CD4-positive, alpha-beta T cell (primary cell): ENCODE measurements at regions not wholly inside any gene's neighbourhood (a gene's known extent, or its start where the extent isn't known, plus 50 kb on each side); places are given as distances from the start of the nearest gene placed in this dataset.

Experiments used
- ATAC-seq: fragments of 200-7000 bp; cut with Tn5 transposase; one replicate; pipeline ENCODE4 v1.10.0; 2022; ENCODE audit warnings: mild to moderate bottlenecking; ENCODE audit not compliant: poor library complexity
- CTCF ChIA-PET: fragments of 350-600 bp; sonication (Branson Sonifier 250); formaldehyde crosslinking; loops from one replicate; lab custom pipeline; 2021; ENCODE audit warnings: antibody characterized with exemption, inconsistent platforms; lab: Charles Lee
- POLR2A ChIA-PET: fragments of 350-600 bp; sonication (Branson Sonifier 250); formaldehyde crosslinking; loops from one replicate; lab custom pipeline; 2021; ENCODE audit warnings: antibody characterized with exemption, inconsistent platforms; lab: Charles Lee
- DNase-seq, 14 experiments: peaks; one replicate each; pipeline ENCODE4 v3.0.0-alpha.2; 2013 to 2020; ENCODE audit warnings: mixed read lengths in 2 of 14
- H3K27ac ChIP-seq, 2 donors: one replicate each; pipeline versions ENCODE4 v1.5.1 to v1.7.0; 2013; ENCODE audit warnings: low read length in 2 of 2, low read depth in 1 of 2, mild to moderate bottlenecking in 1 of 2
- H3K27me3 ChIP-seq, 2 experiments: 1 replicate in 1 of 2; 2 replicates in 1 of 2; pipeline versions ENCODE4 v1.6.1 to v1.7.0; 2013; ENCODE audit warnings: low read length in 2 of 2, control low read depth in 1 of 2, mild to moderate bottlenecking in 1 of 2, moderate library complexity in 1 of 2; ENCODE audit not compliant: insufficient read depth in 2 of 2, control insufficient read depth in 1 of 2
- H3K36me3 ChIP-seq: one replicate; pipeline ENCODE4 v1.6.1; 2013; ENCODE audit warnings: low read length, control low read depth; ENCODE audit not compliant: insufficient read depth
- H3K4me1 ChIP-seq: one replicate; pipeline ENCODE4 v1.6.1; 2013; ENCODE audit warnings: low read length, control low read depth; ENCODE audit not compliant: insufficient read depth
- H3K4me3 ChIP-seq: one replicate; pipeline ENCODE4 v1.5.1; 2013; ENCODE audit warnings: mild to moderate bottlenecking, low read length, moderate library complexity
- H3K9me3 ChIP-seq, 2 experiments: 1 replicate in 1 of 2; 2 replicates in 1 of 2; pipeline versions ENCODE4 v1.6.1 to v1.7.0; 2013; ENCODE audit warnings: low read length in 2 of 2, mild to moderate bottlenecking in 2 of 2, control low read depth in 1 of 2, moderate library complexity in 1 of 2; ENCODE audit not compliant: control insufficient read depth in 1 of 2, insufficient read depth in 1 of 2
- H3K27ac Mint-ChIP-seq: one replicate; pipeline ENCODE4 v1.8.0; 2020; ENCODE audit warnings: mixed read lengths
- H3K27me3 Mint-ChIP-seq: one replicate; pipeline ENCODE4 v1.8.0; 2021; ENCODE audit warnings: mixed read lengths
- H3K36me3 Mint-ChIP-seq: one replicate; pipeline ENCODE4 v1.8.0; 2021; ENCODE audit warnings: low read depth, mixed read lengths
- H3K4me1 Mint-ChIP-seq: one replicate; pipeline ENCODE4 v1.8.0; 2021; ENCODE audit warnings: low read depth, mixed read lengths
- H3K4me3 Mint-ChIP-seq: one replicate; pipeline ENCODE4 v1.8.0; 2020; ENCODE audit warnings: mild to moderate bottlenecking, mixed read lengths
- H3K9me3 Mint-ChIP-seq: one replicate; pipeline ENCODE4 v1.8.0; 2020; ENCODE audit warnings: mixed read lengths
- intact Hi-C, 2 experiments: fragments of 100-400 bp; cut with DNase I in 1 of 2; cut with micrococcal nuclease in 1 of 2; formaldehyde crosslinking; loops; one replicate each; pipeline versions ENCODE4 v1.15.1 to v1.9.0; 2023 to 2025; cut with DNase I, micrococcal nuclease
- TF ChIP-seq, protein P1 (sequence below): fragments of 200-600 bp; IDR thresholded peaks from one replicate; pipeline ENCODE4 v1.8.0; 2022; ENCODE audit warnings: antibody characterized with exemption, mild to moderate bottlenecking

GRCh38 chr5:138665261-138665660 lies 88.0 kb upstream of the CTNNA1 start:
- DNase-seq (no peak), ATAC-seq (no peak)
- Mint-ChIP-seq H3K4me1 (peaks cover 30% of the 10 kb centered on the region), H3K4me3 (no peak overlapping the region), H3K27me3 (peaks cover 97% of the 10 kb centered on the region), H3K36me3 (no peaks in the 10 kb centered on the region), H3K27ac (no peak overlapping the region), H3K9me3 (no peaks in the 10 kb centered on the region)
- H3K4me1 ChIP-seq: peaks cover 38% of the 10 kb centered on the region
- ChIA-PET POLR2A (interaction anchor here (1.3 kb wide), 1 partner anchor 11 kb away, joined by 5 read pairs; no protein-coding TSS in a partner anchor), CTCF (no interaction called here)
- intact Hi-C loops: no loop called here
- H3K9me3 ChIP-seq: peaks cover 0 to 29% of the 10 kb centered on the region in 2 experiments
- H3K27me3 ChIP-seq: peaks cover 76 to 89% of the 10 kb centered on the region in 2 experiments
- no peaks in the 10 kb centered on the region for H3K36me3 ChIP-seq
- TF ChIP-seq, protein P1, sequence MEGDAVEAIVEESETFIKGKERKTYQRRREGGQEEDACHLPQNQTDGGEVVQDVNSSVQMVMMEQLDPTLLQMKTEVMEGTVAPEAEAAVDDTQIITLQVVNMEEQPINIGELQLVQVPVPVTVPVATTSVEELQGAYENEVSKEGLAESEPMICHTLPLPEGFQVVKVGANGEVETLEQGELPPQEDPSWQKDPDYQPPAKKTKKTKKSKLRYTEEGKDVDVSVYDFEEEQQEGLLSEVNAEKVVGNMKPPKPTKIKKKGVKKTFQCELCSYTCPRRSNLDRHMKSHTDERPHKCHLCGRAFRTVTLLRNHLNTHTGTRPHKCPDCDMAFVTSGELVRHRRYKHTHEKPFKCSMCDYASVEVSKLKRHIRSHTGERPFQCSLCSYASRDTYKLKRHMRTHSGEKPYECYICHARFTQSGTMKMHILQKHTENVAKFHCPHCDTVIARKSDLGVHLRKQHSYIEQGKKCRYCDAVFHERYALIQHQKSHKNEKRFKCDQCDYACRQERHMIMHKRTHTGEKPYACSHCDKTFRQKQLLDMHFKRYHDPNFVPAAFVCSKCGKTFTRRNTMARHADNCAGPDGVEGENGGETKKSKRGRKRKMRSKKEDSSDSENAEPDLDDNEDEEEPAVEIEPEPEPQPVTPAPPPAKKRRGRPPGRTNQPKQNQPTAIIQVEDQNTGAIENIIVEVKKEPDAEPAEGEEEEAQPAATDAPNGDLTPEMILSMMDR: no peak
- H3K4me3 ChIP-seq: no peak overlapping the region
- H3K27ac ChIP-seq: no peak overlapping the region

- Histone ChIP-seq H3K9me3 (peaks cover 0 to 29% of the 10 kb centered on the region in 2 experiments), H3K4me1 (peaks cover 32% of the 10 kb centered on the region), H3K36me3 (no peaks in the 10 kb centered on the region), H3K27ac (no peak overlapping the region), H3K4me3 (no peak overlapping the region), H3K27me3 (peaks cover 76 to 89% of the 10 kb centered on the region in 2 experiments)
- Mint-ChIP-seq H3K27ac (no peak overlapping the region), H3K9me3 (no peaks in the 10 kb centered on the region), H3K27me3 (peaks cover 97% of the 10 kb centered on the region), H3K4me3 (no peak overlapping the region), H3K4me1 (peaks cover 29% of the 10 kb centered on the region), H3K36me3 (no peaks in the 10 kb centered on the region)
- DNase-seq (no peak), ATAC-seq (no peak)
- TF ChIP-seq, protein P1: no peak
- intact Hi-C loops: no loop called here
- ChIA-PET CTCF (interaction anchor here (0.5 kb wide), 1 partner anchor 13 kb away, joined by 3 read pairs; no protein-coding TSS in a partner anchor), POLR2A (interaction anchor here (1.3 kb wide), 1 partner anchor 10 kb away, joined by 5 read pairs; no protein-coding TSS in a partner anchor)
Measured at GRCh38 chr5:138664276-138664943, 88.8 kb upstream of the CTNNA1 start.

- TF ChIP-seq, protein P1: no peak
- Histone ChIP-seq H3K27me3 (peaks cover 83 to 94% of the 10 kb centered on the region in 2 experiments), H3K27ac (no peak overlapping the region), H3K4me1 (peaks cover 24% of the 10 kb centered on the region), H3K36me3 (no peaks in the 10 kb centered on the region), H3K9me3 (peaks cover 0 to 34% of the 10 kb centered on the region in 2 experiments), H3K4me3 (no peak overlapping the region)
- Mint-ChIP-seq H3K36me3 (no peaks in the 10 kb centered on the region), H3K4me3 (no peak overlapping the region), H3K27me3 (peaks cover 97% of the 10 kb centered on the region), H3K27ac (no peak overlapping the region), H3K9me3 (no peaks in the 10 kb centered on the region), H3K4me1 (peaks cover 21% of the 10 kb centered on the region)
- ChIA-PET CTCF (no interaction called here), POLR2A (interaction anchor here (1.1 kb wide), 1 partner anchor 9 kb away, joined by 3 read pairs; no protein-coding TSS in a partner anchor)
- intact Hi-C loops: no loop called here
- DNase-seq (no peak), ATAC-seq (no peak)
Measured at GRCh38 chr5:138663561-138663960, 88.4 kb upstream of the HSPA9 start.
